ENCODE measurements at regions not wholly inside any gene's neighbourhood (a gene's known extent, or its start where the extent isn't known, plus 50 kb on each side); places are given as distances from the start of the nearest gene placed in this dataset.

- no peaks in the 10 kb centered on the region; the same call in 1 of the 2 replicates for H3K9me3 ChIP-seq (ENCODE audit: control insufficient read depth, insufficient read depth, low read length)
- no peaks in the 10 kb centered on the region for H4K20me1 ChIP-seq (ENCODE audit: control insufficient read depth, insufficient read depth, low read depth, low read length)
- no peaks in the 10 kb centered on the region for H3K4me1 ChIP-seq (ENCODE audit: control insufficient read depth, low read length)
- no peaks in the 10 kb centered on the region for H3K79me2 ChIP-seq (ENCODE audit: control insufficient read depth, low read length)
- no peak overlapping the region for H3K27ac ChIP-seq (ENCODE audit: low read depth, low read length)
- H3K4me3 ChIP-seq (ENCODE audit: low read length): no peak overlapping the region
- H3K4me2 ChIP-seq (ENCODE audit: low read length): no peak overlapping the region
- H3K27me3 ChIP-seq (ENCODE audit: control insufficient read depth, low read length): no peaks in the 10 kb centered on the region
- no peaks in the 10 kb centered on the region for H3F3A ChIP-seq (ENCODE audit: control insufficient read depth, insufficient read depth)
- H3K36me3 ChIP-seq (ENCODE audit: control insufficient read depth, low read length): no peaks in the 10 kb centered on the region
- H3K9me2 ChIP-seq (replicated peaks; ENCODE audit: control insufficient read depth, low read length): no peaks in the 10 kb centered on the region
- TF ChIP-seq EZH2phosphoT487 (IDR thresholded peaks at IDR 0.05; ENCODE audit: borderline replicate concordance, low read length) (no peak), CTCF (IDR thresholded peaks at IDR 0.05; ENCODE audit: low read depth, low read length, poor library complexity, severe bottlenecking) (no peak)
Observed at GRCh38 chr5:27381686-27382085, 343.3 kb upstream of the CDH9 start.

- Histone ChIP-seq H3K27ac (ENCODE audit: low read depth, low read length) (no peak overlapping the region), H3K27me3 (ENCODE audit: control insufficient read depth, low read length) (no peaks in the 10 kb centered on the region), H3K4me3 (ENCODE audit: low read length) (no peak overlapping the region), H3K4me2 (ENCODE audit: low read length) (no peak overlapping the region), H3K79me2 (ENCODE audit: control insufficient read depth, low read length) (no peaks in the 10 kb centered on the region), H3K9me2 (replicated peaks; ENCODE audit: control insufficient read depth, low read length) (no peaks in the 10 kb centered on the region), H3K4me1 (ENCODE audit: control insufficient read depth, low read length) (no peaks in the 10 kb centered on the region), H3K9me3 (ENCODE audit: control insufficient read depth, insufficient read depth, low read length) (no peaks in the 10 kb centered on the region), H4K20me1 (ENCODE audit: control insufficient read depth, insufficient read depth, low read depth, low read length) (no peaks in the 10 kb centered on the region), H3K36me3 (ENCODE audit: control insufficient read depth, low read length) (no peaks in the 10 kb centered on the region), H3F3A (ENCODE audit: control insufficient read depth, insufficient read depth) (no peaks in the 10 kb centered on the region)
- TF ChIP-seq EZH2phosphoT487 (IDR thresholded peaks at IDR 0.05; ENCODE audit: borderline replicate concordance, low read length): no peak
- no peak for TF ChIP-seq CTCF (IDR thresholded peaks at IDR 0.05; ENCODE audit: low read depth, low read length, poor library complexity, severe bottlenecking)
Observed at GRCh38 chr5:27377626-27378025, 339.2 kb upstream of the CDH9 start.

GRCh38 chr5:27353970-27354369, 315.6 kb upstream of the CDH9 start:
- no peaks in the 10 kb centered on the region; the same call in 1 of the 2 replicates for H3K9me2 ChIP-seq (replicated peaks; ENCODE audit: control insufficient read depth, low read length)
- no peaks in the 10 kb centered on the region for H4K20me1 ChIP-seq (ENCODE audit: control insufficient read depth, insufficient read depth, low read depth, low read length)
- H3K36me3 ChIP-seq (ENCODE audit: control insufficient read depth, low read length): no peaks in the 10 kb centered on the region
- no peaks in the 10 kb centered on the region for H3K9me3 ChIP-seq (ENCODE audit: control insufficient read depth, insufficient read depth, low read length)
- no peak overlapping the region for H3K27ac ChIP-seq (ENCODE audit: low read depth, low read length)
- TF ChIP-seq CTCF (IDR thresholded peaks at IDR 0.05; ENCODE audit: low read depth, low read length, poor library complexity, severe bottlenecking): no peak
- TF ChIP-seq EZH2phosphoT487 (IDR thresholded peaks at IDR 0.05; ENCODE audit: borderline replicate concordance, low read length): no peak
- no peaks in the 10 kb centered on the region for H3K27me3 ChIP-seq (ENCODE audit: control insufficient read depth, low read length)
- no peaks in the 10 kb centered on the region for H3K4me1 ChIP-seq (ENCODE audit: control insufficient read depth, low read length)
- H3K4me2 ChIP-seq (ENCODE audit: low read length): no peak overlapping the region
- H3K4me3 ChIP-seq (ENCODE audit: low read length): no peak overlapping the region
- no peaks in the 10 kb centered on the region for H3K79me2 ChIP-seq (ENCODE audit: control insufficient read depth, low read length)
- H3F3A ChIP-seq (ENCODE audit: control insufficient read depth, insufficient read depth): no peaks in the 10 kb centered on the region

- no peak overlapping the region for H3K4me2 ChIP-seq (ENCODE audit: low read length)
- no peaks in the 10 kb centered on the region for H3K79me2 ChIP-seq (ENCODE audit: control insufficient read depth, low read length)
- no peak overlapping the region for H3K27ac ChIP-seq (ENCODE audit: low read depth, low read length)
- no peaks in the 10 kb centered on the region for H3K9me3 ChIP-seq (ENCODE audit: control insufficient read depth, insufficient read depth, low read length)
- no peaks in the 10 kb centered on the region; the same call in 1 of the 2 replicates for H3K9me2 ChIP-seq (replicated peaks; ENCODE audit: control insufficient read depth, low read length)
- no peaks in the 10 kb centered on the region for H4K20me1 ChIP-seq (ENCODE audit: control insufficient read depth, insufficient read depth, low read depth, low read length)
- H3K36me3 ChIP-seq (ENCODE audit: control insufficient read depth, low read length): no peaks in the 10 kb centered on the region
- H3K27me3 ChIP-seq (ENCODE audit: control insufficient read depth, low read length): no peaks in the 10 kb centered on the region
- no peak overlapping the region for H3K4me3 ChIP-seq (ENCODE audit: low read length)
- no peaks in the 10 kb centered on the region for H3K4me1 ChIP-seq (ENCODE audit: control insufficient read depth, low read length)
- H3F3A ChIP-seq (ENCODE audit: control insufficient read depth, insufficient read depth): no peaks in the 10 kb centered on the region
- TF ChIP-seq EZH2phosphoT487 (IDR thresholded peaks at IDR 0.05; ENCODE audit: borderline replicate concordance, low read length) (no peak), CTCF (IDR thresholded peaks at IDR 0.05; ENCODE audit: low read depth, low read length, poor library complexity, severe bottlenecking) (no peak)
Observed at GRCh38 chr5:27353540-27353939, 315.2 kb upstream of the CDH9 start.
